HepG2 (cell line): ENCODE measurements at regions not wholly inside any gene's neighbourhood (a gene's known extent, or its start where the extent isn't known, plus 50 kb on each side); places are given as distances from the start of the nearest gene placed in this dataset.

Source experiments
- AKAP8 ChIP-seq: sonication (generic); formaldehyde crosslinking; IDR thresholded peaks from 2 replicates; pipeline ENCODE4 v1.5.1; 2020; ENCODE audit warnings: mild to moderate bottlenecking, missing genetic modification reagents
- ATRX ChIP-seq: sonication (generic); formaldehyde crosslinking; IDR thresholded peaks from 2 replicates; pipeline ENCODE4 v1.4.0; 2020; ENCODE audit warnings: missing genetic modification reagents, borderline replicate concordance
- CREM ChIP-seq, 2 experiments: sonication (generic) in 1 of 2; formaldehyde crosslinking in 1 of 2; IDR thresholded peaks; 2 replicates each; pipeline versions ENCODE4 v1.4.0 to v1.6.1; 2016 to 2020; ENCODE audit warnings: antibody characterized with exemption in 1 of 2, mild to moderate bottlenecking in 1 of 2, missing genetic modification reagents in 1 of 2
- FOXA1 ChIP-seq, 2 experiments: fragments of 450-650 bp in 1 of 2; sonication (generic) in 1 of 2; formaldehyde crosslinking in 1 of 2; IDR thresholded peaks; 2 replicates each; pipeline versions ENCODE4 v1.4.0 to v1.6.1; 2016 to 2020; ENCODE audit warnings: missing genetic modification reagents in 1 of 2
- HDAC1 ChIP-seq: sonication (generic); formaldehyde crosslinking; IDR thresholded peaks from 2 replicates; pipeline ENCODE4 v1.5.1; 2020; ENCODE audit warnings: mild to moderate bottlenecking, missing genetic modification reagents
- HNF4A ChIP-seq: sonication (generic); formaldehyde crosslinking; IDR thresholded peaks from 2 replicates; pipeline ENCODE4 v1.4.0; 2020; ENCODE audit warnings: missing genetic modification reagents
- ISL2 ChIP-seq: sonication (generic); formaldehyde crosslinking; IDR thresholded peaks from 2 replicates; pipeline ENCODE4 v1.5.0; 2020; ENCODE audit warnings: missing genetic modification reagents
- ISX ChIP-seq: sonication (generic); formaldehyde crosslinking; conservative IDR thresholded peaks from 2 replicates; pipeline ENCODE4 v1.5.0; 2020; ENCODE audit warnings: missing genetic modification reagents
- MED1 ChIP-seq: sonication (generic); formaldehyde crosslinking; IDR thresholded peaks from 2 replicates; pipeline ENCODE4 v1.4.0; 2020; ENCODE audit warnings: missing genetic modification reagents
- NR2F1 ChIP-seq, 2 experiments: fragments of 450-650 bp in 1 of 2; formaldehyde crosslinking in 1 of 2; IDR thresholded peaks; 2 replicates each; pipeline versions ENCODE4 v1.5.0 to v1.6.1; 2016 to 2020; ENCODE audit warnings: mild to moderate bottlenecking in 1 of 2, missing compliant biosample characterization in 1 of 2, missing genetic modification reagents in 1 of 2, moderate library complexity in 1 of 2
- SOX13 ChIP-seq, 3 experiments: fragments of 450-650 bp in 1 of 3; sonication (generic) in 1 of 3; formaldehyde crosslinking in 1 of 3; IDR thresholded peaks in 2 of 3; conservative IDR thresholded peaks in 1 of 3; 2 replicates each; pipeline versions ENCODE4 v1.5.0 to v1.6.1; 2016 to 2020; ENCODE audit warnings: antibody characterized with exemption in 1 of 3, mild to moderate bottlenecking in 1 of 3, missing compliant biosample characterization in 1 of 3, missing genetic modification reagents in 1 of 3, moderate library complexity in 1 of 3
- ZBTB20 ChIP-seq: sonication (generic); formaldehyde crosslinking; IDR thresholded peaks from 2 replicates; pipeline ENCODE4 v1.8.1; 2023; ENCODE audit warnings: missing genetic modification reagents, low read depth, mild to moderate bottlenecking, borderline replicate concordance
- ZNF235 ChIP-seq: sonication (generic); formaldehyde crosslinking; IDR thresholded peaks from 2 replicates; pipeline ENCODE4 v1.8.1; 2023; ENCODE audit warnings: mild to moderate bottlenecking, missing genetic modification reagents, borderline replicate concordance
- ZNF530 ChIP-seq: sonication (generic); formaldehyde crosslinking; IDR thresholded peaks from 2 replicates; pipeline ENCODE4 v1.5.0; 2020; ENCODE audit warnings: low read depth, mild to moderate bottlenecking, missing genetic modification reagents
- ZNF629 ChIP-seq: sonication (generic); formaldehyde crosslinking; conservative IDR thresholded peaks from 2 replicates; pipeline ENCODE4 v1.5.0; 2020; ENCODE audit warnings: missing genetic modification reagents
- ZNF775 ChIP-seq: sonication (generic); formaldehyde crosslinking; IDR thresholded peaks from 2 replicates; pipeline ENCODE4 v1.4.0; 2020; ENCODE audit warnings: missing genetic modification reagents, mild to moderate bottlenecking, moderate library complexity, borderline replicate concordance
- TF ChIP-seq, protein P1 (sequence below): IDR thresholded peaks from 2 replicates; pipeline ENCODE4 v1.4.0; 2020; ENCODE audit warnings: mild to moderate bottlenecking, missing genetic modification reagents
- TF ChIP-seq, protein P2 (sequence below): sonication (generic); formaldehyde crosslinking; IDR thresholded peaks from 2 replicates; pipeline ENCODE4 v1.9.0; 2021; ENCODE audit warnings: missing genetic modification reagents, borderline replicate concordance
- TF ChIP-seq, protein P3 (sequence below): sonication (generic); formaldehyde crosslinking; IDR thresholded peaks from 2 replicates; pipeline ENCODE4 v1.5.0; 2020; ENCODE audit warnings: missing genetic modification reagents

DNA sequence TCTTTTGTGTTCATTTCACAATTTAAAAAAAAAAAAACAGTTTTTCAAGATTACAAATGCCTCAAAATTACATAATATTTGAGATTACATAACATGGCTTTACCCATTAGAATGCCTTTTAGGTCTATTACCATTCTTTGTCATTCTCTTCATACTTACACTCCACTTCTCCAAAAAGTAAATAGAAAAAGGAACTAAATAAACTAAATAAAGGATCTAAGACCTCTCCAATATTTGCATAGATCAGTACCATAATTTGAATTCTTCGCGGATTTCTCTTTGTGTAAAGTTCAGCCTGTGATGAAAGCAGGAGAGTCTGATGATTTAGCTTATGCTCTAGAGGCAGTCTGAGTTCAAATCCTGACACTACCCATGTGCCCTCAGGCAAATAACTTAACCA, 56.4 kb upstream of the C1GALT1 start (continued):
- TF ChIP-seq, protein P1, sequence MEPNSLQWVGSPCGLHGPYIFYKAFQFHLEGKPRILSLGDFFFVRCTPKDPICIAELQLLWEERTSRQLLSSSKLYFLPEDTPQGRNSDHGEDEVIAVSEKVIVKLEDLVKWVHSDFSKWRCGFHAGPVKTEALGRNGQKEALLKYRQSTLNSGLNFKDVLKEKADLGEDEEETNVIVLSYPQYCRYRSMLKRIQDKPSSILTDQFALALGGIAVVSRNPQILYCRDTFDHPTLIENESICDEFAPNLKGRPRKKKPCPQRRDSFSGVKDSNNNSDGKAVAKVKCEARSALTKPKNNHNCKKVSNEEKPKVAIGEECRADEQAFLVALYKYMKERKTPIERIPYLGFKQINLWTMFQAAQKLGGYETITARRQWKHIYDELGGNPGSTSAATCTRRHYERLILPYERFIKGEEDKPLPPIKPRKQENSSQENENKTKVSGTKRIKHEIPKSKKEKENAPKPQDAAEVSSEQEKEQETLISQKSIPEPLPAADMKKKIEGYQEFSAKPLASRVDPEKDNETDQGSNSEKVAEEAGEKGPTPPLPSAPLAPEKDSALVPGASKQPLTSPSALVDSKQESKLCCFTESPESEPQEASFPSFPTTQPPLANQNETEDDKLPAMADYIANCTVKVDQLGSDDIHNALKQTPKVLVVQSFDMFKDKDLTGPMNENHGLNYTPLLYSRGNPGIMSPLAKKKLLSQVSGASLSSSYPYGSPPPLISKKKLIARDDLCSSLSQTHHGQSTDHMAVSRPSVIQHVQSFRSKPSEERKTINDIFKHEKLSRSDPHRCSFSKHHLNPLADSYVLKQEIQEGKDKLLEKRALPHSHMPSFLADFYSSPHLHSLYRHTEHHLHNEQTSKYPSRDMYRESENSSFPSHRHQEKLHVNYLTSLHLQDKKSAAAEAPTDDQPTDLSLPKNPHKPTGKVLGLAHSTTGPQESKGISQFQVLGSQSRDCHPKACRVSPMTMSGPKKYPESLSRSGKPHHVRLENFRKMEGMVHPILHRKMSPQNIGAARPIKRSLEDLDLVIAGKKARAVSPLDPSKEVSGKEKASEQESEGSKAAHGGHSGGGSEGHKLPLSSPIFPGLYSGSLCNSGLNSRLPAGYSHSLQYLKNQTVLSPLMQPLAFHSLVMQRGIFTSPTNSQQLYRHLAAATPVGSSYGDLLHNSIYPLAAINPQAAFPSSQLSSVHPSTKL (CRISPR knock-in tag) = peak; percentile 64
- TF ChIP-seq, protein P2, sequence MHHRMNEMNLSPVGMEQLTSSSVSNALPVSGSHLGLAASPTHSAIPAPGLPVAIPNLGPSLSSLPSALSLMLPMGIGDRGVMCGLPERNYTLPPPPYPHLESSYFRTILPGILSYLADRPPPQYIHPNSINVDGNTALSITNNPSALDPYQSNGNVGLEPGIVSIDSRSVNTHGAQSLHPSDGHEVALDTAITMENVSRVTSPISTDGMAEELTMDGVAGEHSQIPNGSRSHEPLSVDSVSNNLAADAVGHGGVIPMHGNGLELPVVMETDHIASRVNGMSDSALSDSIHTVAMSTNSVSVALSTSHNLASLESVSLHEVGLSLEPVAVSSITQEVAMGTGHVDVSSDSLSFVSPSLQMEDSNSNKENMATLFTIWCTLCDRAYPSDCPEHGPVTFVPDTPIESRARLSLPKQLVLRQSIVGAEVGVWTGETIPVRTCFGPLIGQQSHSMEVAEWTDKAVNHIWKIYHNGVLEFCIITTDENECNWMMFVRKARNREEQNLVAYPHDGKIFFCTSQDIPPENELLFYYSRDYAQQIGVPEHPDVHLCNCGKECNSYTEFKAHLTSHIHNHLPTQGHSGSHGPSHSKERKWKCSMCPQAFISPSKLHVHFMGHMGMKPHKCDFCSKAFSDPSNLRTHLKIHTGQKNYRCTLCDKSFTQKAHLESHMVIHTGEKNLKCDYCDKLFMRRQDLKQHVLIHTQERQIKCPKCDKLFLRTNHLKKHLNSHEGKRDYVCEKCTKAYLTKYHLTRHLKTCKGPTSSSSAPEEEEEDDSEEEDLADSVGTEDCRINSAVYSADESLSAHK = no peak
- peak; percentile 25; the same call in 1 of the 2 replicates for TF ChIP-seq FOXA1 (IDR thresholded peaks at IDR 0.05)
- no peak for TF ChIP-seq FOXA1 (CRISPR knock-in tag; IDR thresholded peaks at IDR 0.05)
- TF ChIP-seq, protein P3, sequence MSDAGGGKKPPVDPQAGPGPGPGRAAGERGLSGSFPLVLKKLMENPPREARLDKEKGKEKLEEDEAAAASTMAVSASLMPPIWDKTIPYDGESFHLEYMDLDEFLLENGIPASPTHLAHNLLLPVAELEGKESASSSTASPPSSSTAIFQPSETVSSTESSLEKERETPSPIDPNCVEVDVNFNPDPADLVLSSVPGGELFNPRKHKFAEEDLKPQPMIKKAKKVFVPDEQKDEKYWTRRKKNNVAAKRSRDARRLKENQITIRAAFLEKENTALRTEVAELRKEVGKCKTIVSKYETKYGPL (CRISPR knock-in tag) = 0 out of 2 replicates have a peak, but pooled peaks have one; percentile 16
- no peak for TF ChIP-seq HNF4A (CRISPR knock-in tag)
- no peak for TF ChIP-seq ZBTB20 (CRISPR knock-in tag)
- no peak for TF ChIP-seq AKAP8 (CRISPR knock-in tag)
- TF ChIP-seq ISL2 (CRISPR knock-in tag) = peak; percentile 62; the same call in 1 of the 2 replicates
- no peak for TF ChIP-seq ZNF235
- no peak for TF ChIP-seq SOX13 (IDR thresholded peaks at IDR 0.05)
- TF ChIP-seq SOX13 (CRISPR knock-in tag; conservative IDR thresholded peaks at IDR 0.05 in 1 of 2, IDR thresholded peaks at IDR 0.05 in 1 of 2) = peak in 1 of 2 experiments; percentile 66; a peak in 1 of 4 replicates
- TF ChIP-seq ZNF629 (CRISPR knock-in tag) = no peak
- TF ChIP-seq ZNF775 (CRISPR knock-in tag) = no peak
- no peak for TF ChIP-seq NR2F1 (CRISPR knock-in tag; IDR thresholded peaks at IDR 0.05)
- TF ChIP-seq MED1 = 0 out of 2 replicates have a peak, but pooled peaks have one; percentile 13
- TF ChIP-seq ATRX (CRISPR knock-in tag) = no peak
- no peak for TF ChIP-seq ISX (CRISPR knock-in tag)
- no peak for TF ChIP-seq HDAC1 (CRISPR knock-in tag)
- no peak for TF ChIP-seq ZNF530 (CRISPR knock-in tag)
- peak; percentile 42; the same call in 1 of the 2 replicates for TF ChIP-seq CREM (IDR thresholded peaks at IDR 0.05)
- TF ChIP-seq CREM (CRISPR knock-in tag; IDR thresholded peaks at IDR 0.05) = no peak
